ENCODE measurements at regions not wholly inside any gene's neighbourhood (a gene's known extent, or its start where the extent isn't known, plus 50 kb on each side); places are given as distances from the start of the nearest gene placed in this dataset.

- no peak for TF ChIP-seq CHD7 (IDR thresholded peaks at IDR 0.05; ENCODE audit: insufficient replicate concordance, low read length)
- no peak for TF ChIP-seq GABPA (IDR thresholded peaks at IDR 0.05; ENCODE audit: borderline replicate concordance, insufficient read depth, low read length)
- TF ChIP-seq SIX5 (IDR thresholded peaks at IDR 0.05; ENCODE audit: low read depth, low read length), result no peak
- no peak for TF ChIP-seq RAD21 (IDR thresholded peaks at IDR 0.05 in 1 of 2, conservative IDR thresholded peaks at IDR 0.05 in 1 of 2; ENCODE audit: low read depth in 2 of 2, low read length in 2 of 2)
- no peak for TF ChIP-seq MAX (IDR thresholded peaks at IDR 0.05)
These were observed 1483.7 kb upstream of the ACO1 start (continued) for GRCh38 chr9:30900706-30901105.
